ENCODE measurements at regions not wholly inside any gene's neighbourhood (a gene's known extent, or its start where the extent isn't known, plus 50 kb on each side); places are given as distances from the start of the nearest gene placed in this dataset.

GRCh38 chr13:94917824-94918223 lies 205.5 kb upstream of the SOX21 start:
- TF ChIP-seq POLR2A (IDR thresholded peaks at IDR 0.05) (no peak), CTCF (IDR thresholded peaks at IDR 0.05) (no peak)
